Stimulated activated CD4-positive, alpha-beta T cell treated with anti-CD3 and anti-CD28 coated beads, Interleukin-12 subunit alpha, Interleukin-12 subunit beta, amount 100 ng/mL, for 48 hours (primary cell): ENCODE measurements at regions not wholly inside any gene's neighbourhood (a gene's known extent, or its start where the extent isn't known, plus 50 kb on each side); places are given as distances from the start of the nearest gene placed in this dataset.

Source experiments
- DNase-seq, 3 donors: peaks; one replicate each; pipeline ENCODE4 v3.0.0-alpha.2; 2020; ENCODE audit warnings: low read depth in 2 of 3, low spot score in 1 of 3

- no peak for DNase-seq
These were observed 274.4 kb upstream of the RAB6C start for GRCh38 chr2:129705085-129705484.

- DNase-seq = no peak
These were observed 271.7 kb upstream of the RAB6C start for GRCh38 chr2:129707800-129708199.

GRCh38 chr2:129708221-129708967 lies 271.1 kb upstream of the RAB6C start:
- no peak for DNase-seq

- DNase-seq = no peak
These were observed 270.2 kb upstream of the RAB6C start for GRCh38 chr2:129709001-129709955.

GRCh38 chr2:129709956-129710598 lies 269.4 kb upstream of the RAB6C start:
- DNase-seq = no peak

GRCh38 chr2:129710670-129711495 lies 268.6 kb upstream of the RAB6C start:
- no peak for DNase-seq

- no peak for DNase-seq
These were observed 267.4 kb upstream of the RAB6C start for GRCh38 chr2:129711816-129712675.

GRCh38 chr2:129712676-129712985 lies 266.8 kb upstream of the RAB6C start:
- no peak for DNase-seq

- DNase-seq = no peak
These were observed 266.1 kb upstream of the RAB6C start for GRCh38 chr2:129713337-129713736.

GRCh38 chr2:129716781-129717559 lies 262.5 kb upstream of the RAB6C start:
- DNase-seq = no peak

GRCh38 chr2:129717560-129718130 lies 261.8 kb upstream of the RAB6C start:
- DNase-seq = no peak

- no peak for DNase-seq
These were observed 260.1 kb upstream of the RAB6C start for GRCh38 chr2:129719335-129719734.

GRCh38 chr2:129720360-129720759 lies 259.1 kb upstream of the RAB6C start:
- DNase-seq = no peak

GRCh38 chr2:129720761-129721160 lies 258.7 kb upstream of the RAB6C start:
- no peak for DNase-seq

- DNase-seq = no peak
These were observed 258.2 kb upstream of the RAB6C start for GRCh38 chr2:129721236-129721635.

- DNase-seq = no peak
These were observed 257.6 kb upstream of the RAB6C start for GRCh38 chr2:129721846-129722245.

- DNase-seq = no peak
These were observed 257.0 kb upstream of the RAB6C start for GRCh38 chr2:129722306-129723019.

GRCh38 chr2:129723277-129724020 lies 256.0 kb upstream of the RAB6C start:
- no peak for DNase-seq
